ENCODE measurements at regions not wholly inside any gene's neighbourhood (a gene's known extent, or its start where the extent isn't known, plus 50 kb on each side); places are given as distances from the start of the nearest gene placed in this dataset.

GRCh38 chr7:17546189-17546588 lies 247.7 kb downstream of the AHR start:
- Mint-ChIP-seq H3K27ac (no peak overlapping the region), H3K9me3 (no peaks in the 10 kb centered on the region), H3K4me1 (ENCODE audit: low read depth) (no peaks in the 10 kb centered on the region), H3K4me3 (no peak overlapping the region), H3K36me3 (ENCODE audit: low read depth) (no peaks in the 10 kb centered on the region), H3K27me3 (ENCODE audit: insufficient read depth) (peaks cover 4% of the 10 kb centered on the region)
- intact Hi-C loops (cut with micrococcal nuclease) = no loop called here
- DNase-seq (ENCODE audit: low spot score) = no peak

DNA sequence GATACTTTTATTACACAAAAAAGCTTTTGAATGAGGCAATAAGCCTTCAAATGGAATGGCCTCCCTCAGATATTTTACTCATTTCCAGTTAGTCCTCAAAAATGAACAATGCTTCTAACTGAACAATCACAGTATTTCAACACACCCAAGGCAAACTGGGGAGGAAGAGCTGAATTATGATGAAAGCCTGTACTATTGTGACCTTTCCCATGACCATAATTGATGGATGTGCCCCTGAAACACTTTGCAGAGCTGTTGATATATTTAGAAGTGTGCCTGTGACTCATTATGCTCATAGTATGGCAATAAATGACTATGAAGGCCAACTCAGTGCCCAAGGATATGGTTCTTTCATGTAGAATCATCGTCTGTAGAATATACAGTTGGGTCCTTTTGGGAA lies 248.1 kb downstream of the AHR start:
- no peak overlapping the region for H3K27ac Mint-ChIP-seq
- no peaks in the 10 kb centered on the region for H3K36me3 Mint-ChIP-seq (ENCODE audit: low read depth)
- no peaks in the 10 kb centered on the region for H3K9me3 Mint-ChIP-seq
- intact Hi-C loops (cut with micrococcal nuclease) = no loop called here
- peaks cover 4% of the 10 kb centered on the region for H3K27me3 Mint-ChIP-seq (ENCODE audit: insufficient read depth)
- no peaks in the 10 kb centered on the region for H3K4me1 Mint-ChIP-seq (ENCODE audit: low read depth)
- no peak for DNase-seq (ENCODE audit: low spot score)
- H3K4me3 Mint-ChIP-seq = no peak overlapping the region

- intact Hi-C loops (cut with micrococcal nuclease) = no loop called here
- DNase-seq (ENCODE audit: low spot score) = no peak
- H3K4me1 Mint-ChIP-seq (ENCODE audit: low read depth) = no peaks in the 10 kb centered on the region
- no peaks in the 10 kb centered on the region for H3K9me3 Mint-ChIP-seq
- H3K4me3 Mint-ChIP-seq = no peak overlapping the region
- H3K27ac Mint-ChIP-seq = no peak overlapping the region
- no peaks in the 10 kb centered on the region for H3K36me3 Mint-ChIP-seq (ENCODE audit: low read depth)
- peaks cover 4% of the 10 kb centered on the region for H3K27me3 Mint-ChIP-seq (ENCODE audit: insufficient read depth)
Measured at GRCh38 chr7:17548014-17548653, 249.7 kb downstream of the AHR start.

DNA sequence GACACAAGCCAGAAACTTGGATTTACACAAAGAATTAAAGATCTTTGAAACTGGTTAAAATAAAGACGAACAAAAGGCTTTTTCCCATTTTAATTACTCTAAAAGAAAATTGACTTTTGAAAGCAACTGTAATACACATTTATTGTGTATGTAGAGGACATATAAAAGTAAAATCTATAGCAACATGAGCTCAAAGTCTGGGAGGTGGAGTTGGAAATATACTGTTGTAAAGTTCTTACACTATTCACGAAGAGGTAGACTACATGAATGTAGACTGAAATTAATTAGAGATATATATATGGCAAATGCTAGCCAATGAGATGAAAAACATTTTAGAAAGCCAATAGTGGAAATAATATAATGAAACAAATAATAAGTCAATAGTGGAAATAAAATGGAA lies 251.0 kb downstream of the AHR start:
- no peak overlapping the region for H3K27ac Mint-ChIP-seq
- no peak overlapping the region for H3K4me3 Mint-ChIP-seq
- no peaks in the 10 kb centered on the region for H3K4me1 Mint-ChIP-seq (ENCODE audit: low read depth)
- H3K9me3 Mint-ChIP-seq = no peaks in the 10 kb centered on the region
- intact Hi-C loops (cut with micrococcal nuclease) = no loop called here
- H3K36me3 Mint-ChIP-seq (ENCODE audit: low read depth) = no peaks in the 10 kb centered on the region
- peaks cover 4% of the 10 kb centered on the region for H3K27me3 Mint-ChIP-seq (ENCODE audit: insufficient read depth)
- no peak for DNase-seq (ENCODE audit: low spot score)

DNA sequence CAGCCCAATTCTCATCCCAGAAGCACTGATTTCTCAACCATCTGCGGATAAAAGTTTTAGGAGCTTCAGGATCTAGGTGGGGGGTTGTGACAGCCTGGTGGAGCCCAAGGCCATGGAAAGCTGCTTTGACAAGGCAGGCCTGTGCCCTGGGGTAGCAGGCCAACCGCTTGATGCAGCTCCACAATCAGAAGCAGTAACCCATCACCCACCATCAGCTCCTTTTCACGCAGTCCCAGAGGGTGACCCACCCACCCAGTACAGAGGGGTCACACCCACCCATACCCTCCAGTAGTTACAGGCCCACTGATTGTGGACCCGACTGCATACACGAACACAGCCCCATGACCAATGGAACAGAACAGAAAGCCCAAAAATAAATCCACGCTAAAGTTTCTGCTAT lies 253.9 kb downstream of the AHR start:
- Mint-ChIP-seq H3K36me3 (ENCODE audit: low read depth) (no peaks in the 10 kb centered on the region), H3K27me3 (ENCODE audit: insufficient read depth) (peaks cover 7% of the 10 kb centered on the region), H3K4me3 (no peak overlapping the region), H3K9me3 (no peaks in the 10 kb centered on the region), H3K27ac (no peak overlapping the region), H3K4me1 (ENCODE audit: low read depth) (no peaks in the 10 kb centered on the region)
- DNase-seq (ENCODE audit: low spot score) = no peak
- intact Hi-C loops (cut with micrococcal nuclease) = no loop called here

GRCh38 chr7:17552952-17553351 lies 254.5 kb downstream of the AHR start:
- DNase-seq (ENCODE audit: low spot score) = no peak
- intact Hi-C loops (cut with micrococcal nuclease) = no loop called here
- Mint-ChIP-seq H3K36me3 (ENCODE audit: low read depth) (no peaks in the 10 kb centered on the region), H3K4me1 (ENCODE audit: low read depth) (no peaks in the 10 kb centered on the region), H3K4me3 (no peak overlapping the region), H3K27ac (no peak overlapping the region), H3K27me3 (ENCODE audit: insufficient read depth) (peaks cover 7% of the 10 kb centered on the region), H3K9me3 (no peaks in the 10 kb centered on the region)

DNA sequence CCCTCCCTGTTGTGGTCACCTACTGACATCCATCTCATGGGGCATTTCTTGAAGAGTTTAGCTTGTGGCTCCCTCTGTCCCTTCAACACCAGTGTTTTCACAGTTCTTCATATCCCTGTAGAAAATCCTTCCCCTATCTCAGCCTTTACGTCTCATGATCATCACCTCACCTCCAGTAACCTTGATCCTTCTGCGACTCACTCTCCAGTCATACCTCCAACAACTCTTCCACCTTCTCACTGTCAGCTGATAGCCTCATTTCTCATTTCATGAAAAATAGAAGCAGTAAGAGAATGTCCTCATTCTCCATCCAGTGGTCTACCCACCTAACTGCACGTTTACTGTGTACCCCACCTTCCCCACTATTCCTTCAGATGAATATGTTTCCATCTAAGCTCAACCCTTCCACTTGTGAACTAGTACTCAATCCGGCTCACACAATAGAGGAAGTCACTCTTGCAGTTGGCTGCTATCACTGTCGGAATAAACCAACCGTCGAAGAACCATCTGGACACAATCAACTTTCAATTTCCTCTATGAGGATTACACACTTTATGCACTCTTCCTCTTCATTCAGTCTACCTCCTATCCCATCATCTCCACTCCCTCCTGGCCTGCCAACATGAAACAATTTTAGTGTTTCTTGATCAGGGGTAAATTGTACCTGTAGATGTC lies 256.0 kb downstream of the AHR start:
- Mint-ChIP-seq H3K27ac (no peak overlapping the region), H3K36me3 (ENCODE audit: low read depth) (no peaks in the 10 kb centered on the region), H3K9me3 (no peaks in the 10 kb centered on the region), H3K27me3 (ENCODE audit: insufficient read depth) (peaks cover 5% of the 10 kb centered on the region), H3K4me3 (no peak overlapping the region), H3K4me1 (ENCODE audit: low read depth) (no peaks in the 10 kb centered on the region)
- no peak for DNase-seq (ENCODE audit: low spot score)
- intact Hi-C loops (cut with micrococcal nuclease) = no loop called here

DNA sequence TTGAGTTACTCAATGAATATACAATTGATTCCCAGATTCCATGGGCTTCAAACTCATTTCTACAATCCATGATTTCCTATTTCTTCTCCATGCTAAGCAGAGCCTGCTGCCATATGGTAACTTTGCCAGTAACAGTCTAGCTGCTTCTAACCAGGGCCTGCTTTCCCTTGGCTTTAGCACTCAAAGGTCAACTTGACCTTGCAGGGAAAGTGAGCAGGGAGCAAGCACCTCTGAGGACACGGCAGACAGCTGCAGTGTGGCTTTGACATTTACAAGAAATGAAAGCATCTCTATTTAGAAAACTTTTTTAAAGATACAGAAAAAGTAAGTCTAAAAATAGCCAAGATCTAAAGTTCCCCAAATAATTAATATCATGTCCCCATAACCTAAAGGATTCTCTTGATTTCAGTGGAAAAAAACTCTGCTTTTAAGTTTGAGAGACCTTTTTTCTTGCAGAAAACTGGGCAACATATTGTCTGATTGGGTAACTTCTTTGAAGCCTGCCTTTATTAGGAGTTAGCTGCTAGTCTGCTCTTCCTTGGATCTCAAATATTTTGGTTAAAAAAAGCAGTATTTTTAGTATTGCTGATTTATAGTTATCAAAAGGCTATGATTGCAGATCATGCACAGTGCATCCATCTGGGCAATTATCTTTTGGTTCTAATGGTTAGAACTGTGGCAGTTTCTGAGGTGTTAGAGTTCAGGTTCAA lies 257.9 kb downstream of the AHR start:
- Mint-ChIP-seq H3K36me3 (ENCODE audit: low read depth) (no peaks in the 10 kb centered on the region), H3K4me1 (ENCODE audit: low read depth) (no peaks in the 10 kb centered on the region), H3K4me3 (no peak overlapping the region), H3K9me3 (no peaks in the 10 kb centered on the region), H3K27me3 (ENCODE audit: insufficient read depth) (peaks cover 3% of the 10 kb centered on the region), H3K27ac (no peak overlapping the region)
- intact Hi-C loops (cut with micrococcal nuclease) = no loop called here
- DNase-seq (ENCODE audit: low spot score) = no peak

GRCh38 chr7:17557251-17557671 lies 258.8 kb downstream of the AHR start:
- DNase-seq (ENCODE audit: low spot score) = no peak

DNA sequence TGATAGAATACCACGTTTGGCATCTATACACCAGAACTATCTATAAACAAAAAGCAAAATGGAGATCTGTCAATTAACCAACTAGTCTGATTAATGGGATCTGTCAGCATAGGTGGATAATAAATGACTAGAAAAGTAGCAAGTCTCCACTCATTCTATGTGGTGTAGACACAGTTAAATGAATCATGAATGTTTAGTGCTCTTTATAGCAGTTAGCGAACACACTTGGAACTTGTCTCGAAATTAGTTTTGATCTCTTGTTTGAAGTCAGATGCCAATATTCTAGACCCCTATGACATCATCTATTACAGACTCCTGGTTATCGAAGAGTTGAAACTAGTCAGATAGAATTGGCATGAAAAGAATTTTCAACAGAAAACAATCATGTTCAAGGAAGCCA lies 259.7 kb downstream of the AHR start:
- Mint-ChIP-seq H3K4me3 (no peak overlapping the region), H3K36me3 (ENCODE audit: low read depth) (no peaks in the 10 kb centered on the region), H3K27me3 (ENCODE audit: insufficient read depth) (peaks cover 3% of the 10 kb centered on the region), H3K9me3 (no peaks in the 10 kb centered on the region), H3K27ac (no peak overlapping the region), H3K4me1 (ENCODE audit: low read depth) (no peaks in the 10 kb centered on the region)
- intact Hi-C loops (cut with micrococcal nuclease) = no loop called here
- no peak for DNase-seq (ENCODE audit: low spot score)

More at GRCh38 chr7:17557251-17557671, 258.8 kb downstream of the AHR start:
- H3K9me3 Mint-ChIP-seq = no peaks in the 10 kb centered on the region
- no peak overlapping the region for H3K27ac Mint-ChIP-seq
- H3K4me3 Mint-ChIP-seq = no peak overlapping the region
- H3K4me1 Mint-ChIP-seq (ENCODE audit: low read depth) = no peaks in the 10 kb centered on the region
- intact Hi-C loops (cut with micrococcal nuclease) = no loop called here
- peaks cover 3% of the 10 kb centered on the region for H3K27me3 Mint-ChIP-seq (ENCODE audit: insufficient read depth)
- H3K36me3 Mint-ChIP-seq (ENCODE audit: low read depth) = no peaks in the 10 kb centered on the region

GRCh38 chr7:17558558-17559332 lies 260.3 kb downstream of the AHR start:
- no peak overlapping the region for H3K27ac Mint-ChIP-seq
- H3K4me1 Mint-ChIP-seq (ENCODE audit: low read depth) = no peaks in the 10 kb centered on the region
- no peak overlapping the region for H3K4me3 Mint-ChIP-seq
- intact Hi-C loops (cut with micrococcal nuclease) = no loop called here
- H3K27me3 Mint-ChIP-seq (ENCODE audit: insufficient read depth) = peaks cover 3% of the 10 kb centered on the region
- no peaks in the 10 kb centered on the region for H3K36me3 Mint-ChIP-seq (ENCODE audit: low read depth)
- no peaks in the 10 kb centered on the region for H3K9me3 Mint-ChIP-seq
- DNase-seq (ENCODE audit: low spot score) = no peak

- no peaks in the 10 kb centered on the region for H3K4me1 Mint-ChIP-seq (ENCODE audit: low read depth)
- H3K27me3 Mint-ChIP-seq (ENCODE audit: insufficient read depth) = peaks cover 3% of the 10 kb centered on the region
- H3K9me3 Mint-ChIP-seq = no peaks in the 10 kb centered on the region
- no peak for DNase-seq (ENCODE audit: low spot score)
- H3K36me3 Mint-ChIP-seq (ENCODE audit: low read depth) = no peaks in the 10 kb centered on the region
- no peak overlapping the region for H3K27ac Mint-ChIP-seq
- no peak overlapping the region for H3K4me3 Mint-ChIP-seq
- intact Hi-C loops (cut with micrococcal nuclease) = no loop called here
Measured at GRCh38 chr7:17559388-17559787, 260.9 kb downstream of the AHR start.

GRCh38 chr7:17560516-17560915 lies 262.1 kb downstream of the AHR start:
- Mint-ChIP-seq H3K27ac (no peak overlapping the region), H3K9me3 (no peaks in the 10 kb centered on the region), H3K4me3 (no peak overlapping the region), H3K27me3 (ENCODE audit: insufficient read depth) (no peaks in the 10 kb centered on the region), H3K36me3 (ENCODE audit: low read depth) (no peaks in the 10 kb centered on the region), H3K4me1 (ENCODE audit: low read depth) (no peaks in the 10 kb centered on the region)
- DNase-seq (ENCODE audit: low spot score) = no peak
- intact Hi-C loops (cut with micrococcal nuclease) = no loop called here

All from activated T-helper 1 cell treated with anti-CD3 and anti-CD28 coated beads, Interleukin-12 subunit alpha, Interleukin-12 subunit beta, Interleukin-2, Interleukin-4 antibody, amounts not matched to agents 30 ng/mL and 10 ng/mL and 1 ng/mL, durations not matched to agents 14 hours and 24 hours and 36 hours (primary cell).